ENCODE measurements at regions not wholly inside any gene's neighbourhood (a gene's known extent, or its start where the extent isn't known, plus 50 kb on each side); places are given as distances from the start of the nearest gene placed in this dataset.

- TF ChIP-seq CTCF (IDR thresholded peaks at IDR 0.05), result no peak
- TF ChIP-seq POLR2A (IDR thresholded peaks at IDR 0.05), result no peak
- no peak for TF ChIP-seq POLR2AphosphoS5 (IDR thresholded peaks at IDR 0.05)
Measured at GRCh38 chr6:139823099-139823807, 448.8 kb upstream of the CITED2 start.
